Spleen (tissue), 11 donors: ENCODE measurements at regions not wholly inside any gene's neighbourhood (a gene's known extent, or its start where the extent isn't known, plus 50 kb on each side); places are given as distances from the start of the nearest gene placed in this dataset.

Experiments
- DNase-seq: peaks from one replicate; pipeline ENCODE4 v3.0.0-alpha.2; 2020
- H3K27ac ChIP-seq, 8 donors: fragments of 200-600 bp; sonication (generic) in 7 of 8; 1 replicate in 4 of 8; 2 replicates in 4 of 8; pipeline versions ENCODE4 v1.5.0 to v1.8.0; 2016 to 2021; ENCODE audit warnings: inconsistent platforms in 4 of 8, mild to moderate bottlenecking in 4 of 8, moderate library complexity in 1 of 8
- H3K27me3 ChIP-seq, 7 donors: fragments of 200-600 bp; sonication (generic) in 6 of 7; replicated peaks in 1 of 7; 1 replicate in 4 of 7; 2 replicates in 3 of 7; pipeline versions ENCODE4 v1.5.0 to v1.8.0; 2016 to 2021; ENCODE audit warnings: inconsistent platforms in 3 of 7, mild to moderate bottlenecking in 1 of 7
- H3K36me3 ChIP-seq, 6 donors: fragments of 200-600 bp; sonication (generic) in 5 of 6; 1 replicate in 4 of 6; 2 replicates in 2 of 6; pipeline versions ENCODE4 v1.5.0 to v1.8.0; 2016 to 2021; ENCODE audit warnings: inconsistent platforms in 2 of 6
- H3K4me1 ChIP-seq, 6 donors: fragments of 200-600 bp; sonication (generic) in 5 of 6; 1 replicate in 3 of 6; 2 replicates in 3 of 6; pipeline versions ENCODE4 v1.5.0 to v1.8.0; 2016 to 2021; ENCODE audit warnings: inconsistent platforms in 3 of 6
- H3K4me3 ChIP-seq, 8 donors: fragments of 200-600 bp; sonication (generic) in 7 of 8; 1 replicate in 4 of 8; 2 replicates in 4 of 8; pipeline versions ENCODE4 v1.5.0 to v1.8.0; 2016 to 2021; ENCODE audit warnings: inconsistent platforms in 4 of 8, mild to moderate bottlenecking in 4 of 8, moderate library complexity in 2 of 8
- H3K9me3 ChIP-seq, 8 donors: fragments of 200-600 bp; sonication (generic) in 7 of 8; 1 replicate in 4 of 8; 2 replicates in 4 of 8; pipeline versions ENCODE4 v1.5.0 to v1.8.0; 2016 to 2021; ENCODE audit warnings: inconsistent platforms in 4 of 8
- POLR2A ChIP-seq, 3 donors: fragments of 450-650 bp; IDR thresholded peaks; one replicate each; pipeline ENCODE4 v1.5.1; 2017; ENCODE audit warnings: antibody characterized with exemption in 3 of 3, mild to moderate bottlenecking in 1 of 3
- POLR2AphosphoS5 ChIP-seq, 3 donors: sonication (generic); formaldehyde crosslinking; IDR thresholded peaks; one replicate each; pipeline ENCODE4 v1.5.1; 2017; ENCODE audit warnings: antibody characterized with exemption in 3 of 3
- WGBS, 5 donors: extraction: QIAGEN DNeasy Blood & Tissue Kit in 3 of 5; methylation state at CpG; one replicate each; pipeline versions ENCODE4 v1.1.5 to v1.1.7; 2013 to 2018; 5-methylcytosine and 5-hydroxymethylcytosine counted together
- intact Hi-C: fragments of 100-400 bp; cut with DNase I; formaldehyde crosslinking; loops from one replicate; pipeline ENCODE4 v1.15.0; 2023; ENCODE audit warnings: low total_unique reads
- TF ChIP-seq, protein P1 (sequence below), 11 experiments: fragments of 200-600 bp in 7 of 11; fragments of 450-650 bp in 4 of 11; sonication (generic) in 4 of 11; IDR thresholded peaks in 8 of 11; conservative IDR thresholded peaks in 3 of 11; 1 replicate in 7 of 11; 2 replicates in 4 of 11; pipeline versions ENCODE4 v1.4.0 to v1.8.0; 2016 to 2021; ENCODE audit warnings: antibody characterized with exemption in 11 of 11, inconsistent platforms in 4 of 11, mild to moderate bottlenecking in 1 of 11
- donor health status: healthy with polysubstance abuse.
- donor health status: DM: no; HTN: no; CAD: no; lungs with moderate emphysema.
- donor health status: DM: no; HTN: no; CAD: no.
- donor health status: Bipolar disorder and iron deficiency.
- donor health status: healthy.
- donor health status: DM: no; HTN: no; CAD: no.
- donor health status: DM: yes; HTN: yes; CAD: no.

DNA sequence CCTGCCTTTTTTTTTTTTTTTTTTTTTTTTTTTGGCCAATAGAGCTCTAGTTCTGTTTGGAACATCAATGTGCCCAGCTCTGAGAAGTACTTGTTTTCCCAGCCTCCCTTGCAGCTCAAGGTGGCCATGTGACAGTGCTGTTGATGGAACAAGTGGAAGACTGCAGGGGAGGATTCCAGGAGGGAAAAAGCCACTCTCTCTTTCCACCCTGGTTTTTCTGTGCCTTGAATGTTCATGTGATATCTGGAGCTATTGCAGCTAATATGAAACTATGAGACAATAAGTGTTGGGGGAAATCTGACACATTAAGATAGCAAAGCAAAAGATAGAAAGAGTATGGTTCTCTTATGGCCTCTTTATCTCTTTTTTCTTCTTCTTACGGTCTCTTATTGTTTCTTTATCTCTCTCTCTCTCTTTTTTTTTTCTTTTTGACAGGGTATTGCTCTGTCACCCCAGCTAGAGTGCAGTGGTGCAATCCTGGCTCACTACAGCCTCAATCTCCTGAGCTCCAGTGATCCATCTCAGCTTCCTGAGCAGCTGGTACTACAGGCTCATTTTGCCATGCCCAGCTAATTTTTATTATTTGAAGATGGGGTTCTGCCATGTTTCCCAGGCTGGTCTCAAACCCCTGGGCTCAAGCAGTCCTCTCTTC lies 192.0 kb upstream of the LNX1 start:
- Histone ChIP-seq H3K4me1 (no peaks in the 10 kb centered on the region), H3K36me3 (no peaks in the 10 kb centered on the region), H3K27me3 (no peaks in the 10 kb centered on the region), H3K4me3 (no peak overlapping the region), H3K9me3 (no peaks in the 10 kb centered on the region), H3K27ac (no peak overlapping the region)
- 52 to 88% (median 81%) methylated on average over 1 of the region's 1 CpG for WGBS, 5 donors
- intact Hi-C loops: no loop called here
- no peak for TF ChIP-seq POLR2A (IDR thresholded peaks at IDR 0.05)
- TF ChIP-seq, protein P1, sequence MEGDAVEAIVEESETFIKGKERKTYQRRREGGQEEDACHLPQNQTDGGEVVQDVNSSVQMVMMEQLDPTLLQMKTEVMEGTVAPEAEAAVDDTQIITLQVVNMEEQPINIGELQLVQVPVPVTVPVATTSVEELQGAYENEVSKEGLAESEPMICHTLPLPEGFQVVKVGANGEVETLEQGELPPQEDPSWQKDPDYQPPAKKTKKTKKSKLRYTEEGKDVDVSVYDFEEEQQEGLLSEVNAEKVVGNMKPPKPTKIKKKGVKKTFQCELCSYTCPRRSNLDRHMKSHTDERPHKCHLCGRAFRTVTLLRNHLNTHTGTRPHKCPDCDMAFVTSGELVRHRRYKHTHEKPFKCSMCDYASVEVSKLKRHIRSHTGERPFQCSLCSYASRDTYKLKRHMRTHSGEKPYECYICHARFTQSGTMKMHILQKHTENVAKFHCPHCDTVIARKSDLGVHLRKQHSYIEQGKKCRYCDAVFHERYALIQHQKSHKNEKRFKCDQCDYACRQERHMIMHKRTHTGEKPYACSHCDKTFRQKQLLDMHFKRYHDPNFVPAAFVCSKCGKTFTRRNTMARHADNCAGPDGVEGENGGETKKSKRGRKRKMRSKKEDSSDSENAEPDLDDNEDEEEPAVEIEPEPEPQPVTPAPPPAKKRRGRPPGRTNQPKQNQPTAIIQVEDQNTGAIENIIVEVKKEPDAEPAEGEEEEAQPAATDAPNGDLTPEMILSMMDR (IDR thresholded peaks at IDR 0.05 in 8 of 11, conservative IDR thresholded peaks at IDR 0.05 in 3 of 11): no peak
- TF ChIP-seq POLR2AphosphoS5 (IDR thresholded peaks at IDR 0.05): no peak
- no peak for DNase-seq

DNA sequence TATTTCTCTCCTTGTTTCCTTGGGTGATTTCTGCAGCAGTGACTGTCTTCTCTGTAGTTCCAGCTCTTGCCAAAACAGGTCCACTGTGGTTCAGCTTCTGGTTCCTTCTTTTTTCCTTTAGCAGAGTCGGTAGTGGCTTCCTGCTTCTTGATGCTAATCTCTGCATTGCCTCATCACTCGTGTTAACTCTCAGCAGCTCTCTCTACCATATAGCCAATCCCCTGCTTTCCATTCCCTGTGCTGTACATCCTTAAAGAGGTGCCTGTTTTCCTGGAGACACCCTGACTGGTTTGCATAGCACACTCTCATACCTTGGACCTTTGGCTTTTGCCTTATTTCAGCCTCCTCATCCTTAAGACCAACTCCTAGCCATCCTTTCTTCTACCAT lies 191.2 kb upstream of the LNX1 start:
- WGBS, 5 donors: 3 to 20% (median 11%) methylated on average over 2 of the region's 2 CpGs

DNA sequence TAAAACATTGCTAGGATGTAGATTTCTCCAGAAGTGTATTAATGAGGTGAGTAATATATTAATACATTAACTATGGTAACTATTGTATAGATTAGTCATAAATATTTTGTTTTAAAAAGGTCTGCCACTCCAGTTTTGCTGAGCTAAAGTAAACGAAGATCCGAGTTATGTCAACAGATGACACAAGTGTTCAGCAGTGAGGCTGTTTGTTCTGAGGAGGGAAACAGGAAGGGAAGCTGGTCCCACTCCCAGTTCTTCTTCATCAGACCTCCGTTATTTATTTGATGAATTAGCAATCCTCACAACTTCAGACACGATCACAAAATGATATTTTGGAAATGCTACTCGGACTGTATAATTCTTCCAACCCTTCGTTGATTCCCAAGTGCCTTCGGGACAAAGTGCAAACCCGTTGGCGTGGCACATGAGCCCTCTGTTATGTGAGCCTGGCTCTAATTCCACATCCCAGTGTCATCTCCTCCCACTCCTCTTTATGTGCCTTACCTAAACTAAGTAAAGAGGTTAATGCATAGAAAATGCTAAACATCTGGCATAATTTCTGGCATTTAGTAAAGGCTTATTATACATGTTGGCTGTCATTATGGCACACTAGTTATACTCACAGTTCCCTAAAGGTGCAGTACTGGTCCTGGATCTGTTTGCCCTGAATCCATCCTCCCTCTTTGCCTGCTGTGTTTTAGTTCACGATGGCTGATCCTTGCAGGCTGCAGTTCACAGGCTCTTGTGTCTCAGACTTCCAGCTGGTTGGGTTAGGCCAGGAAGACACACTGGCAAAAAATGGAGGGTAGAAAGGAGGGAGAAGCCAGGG lies 190.6 kb upstream of the LNX1 start:
- DNase-seq: no peak
- Histone ChIP-seq H3K27ac (no peak overlapping the region), H3K27me3 (no peaks in the 10 kb centered on the region), H3K4me3 (no peak overlapping the region), H3K9me3 (no peaks in the 10 kb centered on the region), H3K36me3 (no peaks in the 10 kb centered on the region), H3K4me1 (no peaks in the 10 kb centered on the region)
- WGBS, 5 donors: 68 to 82% (median 74%) methylated on average over 10 of the region's 10 CpGs
- TF ChIP-seq, protein P1 (IDR thresholded peaks at IDR 0.05 in 8 of 11, conservative IDR thresholded peaks at IDR 0.05 in 3 of 11): no peak
- TF ChIP-seq POLR2AphosphoS5 (IDR thresholded peaks at IDR 0.05): no peak
- TF ChIP-seq POLR2A (IDR thresholded peaks at IDR 0.05): no peak
- intact Hi-C loops: no loop called here

More for the DNA sequence above, 191.2 kb upstream of the LNX1 start:
- Histone ChIP-seq H3K4me3 (no peak overlapping the region), H3K9me3 (no peaks in the 10 kb centered on the region), H3K27me3 (no peaks in the 10 kb centered on the region), H3K4me1 (no peaks in the 10 kb centered on the region), H3K36me3 (no peaks in the 10 kb centered on the region), H3K27ac (no peak overlapping the region)
- intact Hi-C loops: no loop called here
- DNase-seq: no peak
- TF ChIP-seq POLR2AphosphoS5 (IDR thresholded peaks at IDR 0.05) (no peak), POLR2A (IDR thresholded peaks at IDR 0.05) (no peak)
- TF ChIP-seq, protein P1 (IDR thresholded peaks at IDR 0.05 in 8 of 11, conservative IDR thresholded peaks at IDR 0.05 in 3 of 11): no peak

DNA sequence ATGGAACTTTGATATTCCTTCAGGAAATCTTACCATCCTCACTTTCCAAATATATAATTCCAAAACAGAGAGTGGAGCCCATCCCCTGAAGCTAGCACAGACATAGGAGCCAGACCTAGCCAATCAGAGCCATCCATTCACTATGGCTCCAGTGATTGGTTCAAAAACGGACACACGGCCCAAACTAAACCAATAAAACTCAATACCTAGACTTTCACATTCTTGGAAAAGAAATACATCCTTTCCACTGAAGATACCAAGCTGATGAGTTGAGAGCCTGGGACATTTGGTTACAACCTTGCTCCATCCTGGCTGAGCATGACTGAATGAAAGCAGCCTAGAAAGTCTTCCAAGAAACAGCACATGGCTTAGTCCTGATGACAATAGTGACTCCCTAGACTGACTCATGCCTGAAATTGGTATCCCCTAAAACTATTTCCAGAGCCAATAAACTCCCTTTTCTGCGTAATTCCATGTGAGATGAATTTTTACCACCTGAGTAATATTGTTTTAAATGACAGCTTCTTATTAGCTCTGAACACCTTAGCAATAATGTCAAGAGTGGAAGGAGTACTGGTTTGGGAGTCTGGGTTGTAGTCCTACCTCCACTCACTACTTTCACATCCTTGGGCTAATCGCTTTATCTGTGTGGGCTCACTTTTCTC lies 189.6 kb upstream of the LNX1 start:
- Histone ChIP-seq H3K9me3 (no peaks in the 10 kb centered on the region), H3K36me3 (no peaks in the 10 kb centered on the region), H3K27me3 (no peaks in the 10 kb centered on the region), H3K4me1 (no peaks in the 10 kb centered on the region), H3K27ac (no peak overlapping the region), H3K4me3 (no peak overlapping the region)
- WGBS, 5 donors: 91 to 95% (median 93%) methylated on average over 4 of the region's 4 CpGs
- no peak for DNase-seq
- intact Hi-C loops: no loop called here
- no peak for TF ChIP-seq POLR2A (IDR thresholded peaks at IDR 0.05)
- no peak for TF ChIP-seq POLR2AphosphoS5 (IDR thresholded peaks at IDR 0.05)
- TF ChIP-seq, protein P1 (IDR thresholded peaks at IDR 0.05 in 8 of 11, conservative IDR thresholded peaks at IDR 0.05 in 3 of 11): no peak
